Skin epidermis (tissue), 12 donors: ENCODE measurements at regions not wholly inside any gene's neighbourhood (a gene's known extent, or its start where the extent isn't known, plus 50 kb on each side); places are given as distances from the start of the nearest gene placed in this dataset.
A peak's percentile ranks its signal among the peaks of the same experiment; 100 is the strongest.
"Not testable (repeated sequence)": the region's sequence is repeated elsewhere in the genome, so short reads cannot be mapped to it uniquely, and the experiment has no call there.

ENCODE experiments used
- H3K27ac ChIP-seq, 21 experiments: fragments of 200-600 bp; sonication (generic) in 11 of 21; one replicate each; pipeline ENCODE4 v1.5.0; 2020; ENCODE audit warnings: mild to moderate bottlenecking in 3 of 21, inconsistent platforms in 2 of 21, moderate library complexity in 2 of 21
- H3K4me3 ChIP-seq, 7 experiments: fragments of 200-600 bp; sonication (generic) in 2 of 7; one replicate each; pipeline ENCODE4 v1.5.0; 2020; ENCODE audit warnings: inconsistent platforms in 2 of 7, mild to moderate bottlenecking in 2 of 7, moderate library complexity in 1 of 7

DNA sequence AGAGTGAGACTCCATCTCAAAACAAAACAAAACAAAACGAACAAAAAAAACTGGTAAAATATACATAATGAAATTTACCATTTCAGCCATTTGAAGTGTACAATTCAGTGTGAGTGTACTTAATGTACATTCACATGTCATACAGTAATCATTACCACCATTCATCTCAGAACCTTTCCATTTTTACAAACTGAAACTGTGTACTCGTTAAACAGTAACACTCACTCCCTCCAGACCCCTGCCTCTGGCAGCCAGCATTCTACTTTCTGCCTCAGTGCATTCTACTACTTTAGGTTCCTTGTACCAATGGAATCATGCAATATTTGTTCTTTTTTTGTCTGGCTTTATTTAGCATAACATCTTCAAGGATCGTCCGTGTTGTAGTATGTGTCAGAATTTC, 87.5 kb upstream of the CRYM start:
- H3K4me3 ChIP-seq, H3K27ac ChIP-seq: not testable (repeated sequence)

DNA sequence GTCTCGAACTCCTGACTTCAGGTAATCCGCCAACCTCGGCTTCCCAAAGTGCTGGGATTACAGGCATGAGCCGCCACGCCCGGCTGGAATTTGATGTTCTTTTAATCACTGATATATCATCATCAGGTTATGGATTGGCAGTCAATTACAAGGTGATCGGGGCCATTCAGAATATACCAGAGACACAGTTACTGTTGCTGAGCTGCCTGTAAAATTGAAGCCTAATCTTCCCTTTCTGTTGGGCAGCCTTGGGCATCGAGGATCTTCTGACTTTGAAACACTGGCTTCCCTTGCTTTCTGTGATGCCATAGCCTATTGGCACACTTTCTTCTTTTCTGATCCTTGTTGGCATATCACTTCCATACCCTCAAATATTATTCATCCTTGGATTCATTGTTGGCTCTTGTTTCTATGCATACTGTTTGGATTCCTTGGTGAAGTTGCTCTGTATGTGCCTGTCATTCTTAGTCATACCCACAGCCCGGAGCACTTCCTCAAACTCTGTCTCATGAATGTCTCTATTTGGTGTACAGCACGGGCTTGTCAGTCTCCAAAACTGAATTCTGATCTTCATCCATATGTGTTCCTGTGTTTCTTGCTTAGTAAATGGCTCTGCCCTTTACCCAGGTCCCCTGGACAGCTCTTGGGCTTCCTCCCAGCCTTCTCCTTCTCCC, 85.6 kb upstream of the CRYM start:
- H3K4me3 ChIP-seq = not testable (repeated sequence)
- peak overlapping the region in 13 of 21 experiments; percentile 44 to 78 (median 57) for H3K27ac ChIP-seq

DNA sequence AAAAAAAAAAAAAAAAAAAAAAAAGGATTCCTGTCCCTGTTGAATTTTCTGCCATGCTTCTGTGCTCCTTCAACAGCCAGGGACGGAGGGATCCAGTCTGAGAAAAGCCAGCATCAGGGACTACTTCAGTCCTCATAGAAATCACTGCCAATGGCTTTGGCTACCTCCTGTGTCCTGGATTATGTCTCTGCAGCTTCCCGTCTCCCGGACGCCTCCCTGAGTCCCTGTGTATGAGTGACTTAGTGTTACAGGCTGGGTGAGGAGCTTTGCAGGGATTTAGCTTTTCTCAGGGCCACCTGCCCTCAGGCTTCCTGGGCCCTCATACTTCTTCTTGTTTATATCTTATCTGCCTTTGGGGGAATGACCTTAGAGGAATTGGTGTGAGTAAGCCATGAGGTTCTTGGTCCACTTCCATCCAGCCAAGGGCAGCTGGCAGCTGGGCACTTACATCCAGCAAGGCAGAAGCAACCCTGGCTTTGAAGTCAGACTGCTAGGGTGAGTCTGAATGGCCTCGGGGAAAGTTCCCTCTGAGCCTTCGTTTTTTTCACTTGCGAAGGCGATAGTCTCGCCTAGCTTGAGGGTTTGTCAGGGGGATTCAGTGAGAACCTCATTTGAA, 83.6 kb upstream of the CRYM start:
- H3K4me3 ChIP-seq, H3K27ac ChIP-seq: not testable (repeated sequence)

DNA sequence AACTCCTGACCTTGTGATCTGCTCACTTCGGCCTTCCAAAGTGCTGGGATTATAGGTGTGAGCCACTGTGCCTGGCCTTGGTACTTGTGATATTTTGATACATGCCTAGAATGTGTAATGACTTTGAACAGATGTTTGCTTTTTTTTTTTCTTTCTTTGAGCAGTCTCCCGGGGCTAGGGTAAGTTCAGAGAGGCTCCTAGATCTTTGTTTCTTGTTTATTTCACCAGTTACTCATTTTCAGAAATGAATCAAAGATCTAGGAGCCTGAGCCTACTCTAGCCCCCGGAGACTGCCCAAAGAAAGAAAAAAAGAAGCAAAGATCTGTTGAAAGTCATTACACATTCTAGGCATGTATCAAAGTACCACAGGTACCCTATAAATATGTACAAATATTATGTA, 83.0 kb upstream of the CRYM start:
- peak overlapping the region in 2 of 21 experiments; percentile 16 to 33 for H3K27ac ChIP-seq
- not testable (repeated sequence) for H3K4me3 ChIP-seq

DNA sequence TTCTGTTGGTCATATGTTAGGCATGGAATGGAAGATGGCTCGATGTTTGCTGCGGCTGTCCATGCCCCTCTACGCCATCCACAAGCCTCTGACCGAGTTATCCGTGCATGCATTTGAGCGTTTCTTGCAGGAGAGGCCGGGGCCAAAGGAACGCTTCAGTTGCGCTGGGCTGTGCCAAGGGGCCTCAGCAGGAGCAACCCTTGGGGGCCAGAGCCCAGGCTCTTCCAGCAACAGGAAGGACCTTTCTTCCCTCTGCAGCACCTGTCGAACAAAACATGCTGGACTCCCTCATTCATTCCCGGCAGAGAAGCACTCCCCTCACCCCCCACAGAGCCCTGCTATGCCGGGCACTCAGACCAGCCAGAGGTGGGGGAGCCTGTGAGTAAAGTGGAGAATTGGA, 81.4 kb upstream of the CRYM start:
- not testable (repeated sequence) for H3K4me3 ChIP-seq
- peak overlapping the region in 1 of 21 experiments; percentile 49 for H3K27ac ChIP-seq

DNA sequence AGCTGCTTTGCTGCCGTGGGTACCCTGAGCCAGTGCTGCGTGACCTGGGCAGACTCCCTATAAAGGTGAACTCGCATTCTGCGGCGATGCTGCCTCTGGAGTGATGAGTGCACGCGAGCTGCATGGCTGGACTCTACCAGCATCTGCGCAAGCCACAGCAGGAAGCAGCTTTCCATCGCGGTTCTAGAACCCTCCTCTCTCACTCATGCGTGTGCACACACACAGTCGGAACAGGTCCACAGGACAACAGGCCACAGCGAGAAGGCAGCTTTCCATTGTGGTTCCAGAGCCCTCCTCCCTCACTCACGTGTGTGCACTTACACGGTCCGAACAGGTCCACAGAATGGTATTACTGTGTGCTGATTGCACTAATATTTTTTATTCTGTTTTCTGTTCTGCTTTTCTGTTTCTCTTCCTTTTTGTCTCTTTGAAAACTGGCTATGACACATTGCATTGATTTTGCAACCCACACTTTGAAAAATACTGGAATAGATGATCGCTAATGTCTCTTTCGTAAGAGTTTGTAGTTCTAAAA, 80.2 kb upstream of the CRYM start:
- not testable (repeated sequence) for H3K4me3 ChIP-seq
- H3K27ac ChIP-seq = peak overlapping the region in 2 of 21 experiments; percentile 35 to 59

DNA sequence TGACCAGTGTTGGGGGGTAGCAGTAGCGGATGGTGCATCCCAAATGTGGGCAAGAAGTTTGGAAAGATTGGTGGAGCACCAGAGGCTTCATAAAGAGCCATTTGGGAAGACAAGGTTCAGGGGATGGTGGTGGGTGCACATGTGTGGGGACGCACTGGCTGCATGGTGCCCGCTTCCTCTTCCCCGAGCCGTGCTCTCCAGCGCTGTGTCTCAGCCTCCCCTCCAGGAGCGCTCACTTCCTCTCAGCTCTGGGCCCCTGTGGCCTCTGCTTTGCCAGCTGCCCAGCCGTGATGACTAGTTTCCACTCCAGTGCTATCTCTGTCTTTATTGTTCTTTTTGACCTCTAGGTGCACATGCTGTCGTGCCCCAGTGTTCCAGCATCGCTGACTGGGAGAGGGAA, 78.2 kb upstream of the CRYM start:
- not testable (repeated sequence) for H3K4me3 ChIP-seq, H3K27ac ChIP-seq

DNA sequence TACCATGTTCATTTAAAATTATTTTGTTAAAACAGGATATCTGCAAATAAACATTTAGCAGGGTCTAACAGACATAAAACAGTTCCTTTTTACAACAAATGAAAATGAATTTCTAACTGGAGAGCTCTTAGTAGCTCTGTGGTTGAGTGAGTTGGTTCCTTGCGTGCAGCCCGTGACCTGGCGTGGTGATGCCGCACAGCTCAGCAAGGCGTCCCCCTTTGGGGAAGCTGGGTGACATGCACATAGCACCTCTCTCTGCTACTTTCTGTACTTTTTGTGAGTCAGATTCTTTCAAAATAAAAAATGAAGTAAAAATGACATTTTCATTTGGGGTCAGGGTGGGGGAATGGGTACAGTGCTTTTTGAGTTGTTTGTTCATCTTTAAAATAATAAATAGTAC, 73.3 kb upstream of the CRYM start:
- H3K4me3 ChIP-seq, H3K27ac ChIP-seq: not testable (repeated sequence)

DNA sequence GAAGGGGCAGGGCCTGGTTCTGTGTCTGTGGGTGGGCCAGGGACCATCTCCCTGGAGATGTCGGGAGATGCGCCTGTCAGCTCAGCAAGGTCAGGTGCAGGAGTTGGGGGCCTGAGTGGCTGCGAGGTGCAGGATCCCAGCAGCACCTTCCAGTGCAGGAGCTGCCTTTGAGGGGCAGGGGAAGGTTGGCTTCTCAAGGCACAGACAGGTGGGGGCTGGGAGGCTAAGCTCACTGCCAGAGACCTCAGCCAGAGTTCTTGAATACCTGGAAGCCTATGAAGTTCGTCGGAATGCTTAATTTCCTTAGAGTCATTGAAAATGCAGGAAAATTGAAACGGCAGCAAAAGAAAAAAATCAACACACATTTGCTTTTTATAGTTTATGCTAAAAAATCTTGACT, 72.8 kb upstream of the CRYM start:
- H3K4me3 ChIP-seq, H3K27ac ChIP-seq: not testable (repeated sequence)

DNA sequence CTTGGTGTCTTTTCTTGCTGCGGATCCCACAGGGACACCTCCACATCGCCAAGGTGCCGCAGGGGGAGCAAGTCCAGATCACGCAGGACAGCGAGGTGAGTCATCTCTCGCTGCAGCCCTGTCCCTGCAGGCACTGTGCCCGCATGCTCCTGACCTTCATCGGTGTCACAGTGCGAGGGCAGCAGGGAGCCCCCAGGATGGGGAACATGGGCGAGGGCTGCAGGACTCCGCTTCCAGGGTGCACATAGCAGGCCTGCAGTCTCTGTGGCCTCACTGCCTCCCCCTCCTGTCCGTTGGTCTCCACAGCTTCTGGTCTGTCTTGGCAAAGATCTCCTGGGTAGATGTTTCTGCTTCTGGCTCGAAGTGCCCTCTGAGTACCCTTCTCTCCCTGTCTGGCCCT, 71.2 kb upstream of the CRYM start:
- not testable (repeated sequence) for H3K27ac ChIP-seq, H3K4me3 ChIP-seq

DNA sequence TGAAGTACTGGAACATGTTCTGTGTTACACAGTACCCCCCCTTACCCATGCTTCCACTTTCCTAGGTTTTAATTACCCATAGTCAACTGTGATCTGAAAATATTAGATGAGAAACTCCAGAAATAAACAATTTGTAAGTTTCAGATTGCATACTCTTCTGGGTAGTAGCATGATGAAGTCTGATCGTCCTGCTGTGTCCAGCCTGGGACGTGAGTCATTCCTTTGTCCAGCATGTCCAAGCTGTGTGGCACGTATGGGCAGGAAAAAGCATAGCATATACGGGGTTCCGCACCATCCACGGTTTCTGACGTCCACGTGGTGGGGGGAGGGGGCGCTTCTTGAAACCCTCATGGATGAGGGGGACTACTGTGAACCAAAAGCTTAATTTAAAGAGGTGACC, 70.7 kb upstream of the CRYM start:
- H3K27ac ChIP-seq, H3K4me3 ChIP-seq: not testable (repeated sequence)

DNA sequence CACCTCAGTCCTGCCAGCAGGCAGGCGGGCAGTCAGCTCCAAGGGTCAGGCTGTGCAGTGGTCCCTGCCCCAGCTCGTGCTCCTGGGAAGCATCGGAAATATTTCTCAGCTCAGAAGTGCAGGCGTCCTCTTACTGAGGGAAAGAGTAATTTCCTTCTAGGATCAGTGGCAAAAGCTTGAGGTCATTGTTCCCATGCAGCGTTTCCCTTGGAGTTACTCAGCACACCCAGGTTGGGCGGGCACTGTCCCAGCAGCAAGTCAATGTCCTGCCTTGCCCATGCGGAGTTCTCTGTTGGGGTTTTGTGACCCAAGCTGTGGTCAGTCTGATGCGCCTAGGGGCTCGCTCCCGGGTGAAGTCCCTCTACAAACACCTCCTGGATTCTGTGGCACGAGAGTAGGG, 69.4 kb upstream of the CRYM start:
- H3K27ac ChIP-seq, H3K4me3 ChIP-seq: not testable (repeated sequence)

DNA sequence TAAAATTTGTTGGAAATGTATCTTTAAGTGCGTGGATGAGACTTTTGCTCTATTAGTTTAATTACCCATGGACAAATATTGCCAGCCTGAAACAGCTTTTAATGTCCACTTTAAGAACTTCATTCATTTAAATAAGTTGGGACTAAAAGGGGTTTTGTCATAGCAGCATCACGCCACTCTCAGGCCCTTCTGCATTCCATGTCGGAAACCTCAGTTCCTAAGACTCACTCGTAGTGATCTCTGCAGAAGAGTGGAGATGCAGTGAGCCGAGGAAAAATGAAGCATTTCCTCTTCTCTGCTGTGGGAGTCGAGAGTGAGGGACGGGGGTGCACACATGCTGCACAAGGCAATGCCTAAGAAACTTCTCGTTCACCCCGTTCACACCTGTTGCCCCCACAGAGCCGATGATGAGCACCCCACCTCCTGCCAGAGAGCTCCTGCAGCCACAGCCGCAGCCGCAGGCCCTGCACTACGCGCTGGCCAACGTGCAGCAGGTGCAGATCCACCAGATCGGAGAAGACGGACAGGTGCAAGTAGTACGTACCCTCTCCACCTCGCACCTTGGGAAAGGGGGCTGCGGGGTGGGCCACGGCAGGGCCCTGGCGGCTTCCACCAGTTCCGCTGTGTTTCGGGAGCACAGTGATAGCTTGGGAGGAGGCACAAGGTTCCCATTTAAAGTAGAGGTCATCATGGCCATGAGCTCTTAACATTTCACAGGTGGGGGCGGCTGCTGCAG, 68.8 kb upstream of the CRYM start:
- H3K4me3 ChIP-seq, H3K27ac ChIP-seq: not testable (repeated sequence)

DNA sequence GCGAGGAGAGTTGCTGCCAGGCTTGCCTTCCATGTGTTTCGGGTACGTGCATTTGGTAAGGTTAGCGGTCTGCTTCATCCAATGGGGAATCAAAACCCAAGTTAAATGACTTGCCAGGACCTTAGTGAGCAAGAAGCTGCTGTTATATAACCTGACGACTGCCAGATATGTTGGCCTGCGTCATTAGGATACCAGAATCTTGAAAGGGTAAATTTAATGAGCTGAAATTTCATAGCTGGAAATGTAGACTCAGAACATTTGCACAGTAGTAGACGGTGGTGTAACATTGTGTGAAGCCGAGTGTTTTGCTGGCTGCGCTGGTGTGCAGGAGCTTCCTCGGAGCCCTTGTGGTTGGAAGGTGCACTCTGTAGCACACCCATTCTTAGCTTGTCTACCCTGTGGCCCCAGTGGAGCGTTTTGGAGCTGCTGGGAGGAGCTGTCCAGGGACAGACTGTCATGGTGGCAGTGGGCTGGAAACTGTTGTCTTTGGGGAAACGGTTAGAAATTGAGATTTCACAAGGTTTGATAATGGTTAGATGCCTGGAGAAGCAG, 66.3 kb upstream of the CRYM start:
- not testable (repeated sequence) for H3K27ac ChIP-seq, H3K4me3 ChIP-seq

DNA sequence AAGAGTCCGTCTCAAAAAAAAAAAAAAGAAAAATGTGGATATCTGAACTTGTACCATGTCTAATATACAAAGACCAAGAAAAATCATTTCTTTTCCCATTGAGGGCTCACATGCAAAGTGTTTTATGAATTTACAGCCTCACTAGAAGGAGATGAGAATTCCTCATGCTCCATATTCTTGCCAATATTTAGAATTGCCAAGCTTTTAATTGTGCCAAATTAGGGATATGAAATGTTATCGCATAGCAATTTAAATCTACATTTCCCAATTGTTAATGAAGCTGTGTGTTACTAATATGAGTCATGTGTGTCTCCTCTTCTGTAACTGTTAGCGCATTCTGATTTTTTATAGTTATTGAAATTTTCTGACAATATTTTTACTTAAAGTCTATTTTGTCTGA, 63.0 kb upstream of the CRYM start:
- Histone ChIP-seq H3K27ac (no peak overlapping the region), H3K4me3 (no peak overlapping the region)

DNA sequence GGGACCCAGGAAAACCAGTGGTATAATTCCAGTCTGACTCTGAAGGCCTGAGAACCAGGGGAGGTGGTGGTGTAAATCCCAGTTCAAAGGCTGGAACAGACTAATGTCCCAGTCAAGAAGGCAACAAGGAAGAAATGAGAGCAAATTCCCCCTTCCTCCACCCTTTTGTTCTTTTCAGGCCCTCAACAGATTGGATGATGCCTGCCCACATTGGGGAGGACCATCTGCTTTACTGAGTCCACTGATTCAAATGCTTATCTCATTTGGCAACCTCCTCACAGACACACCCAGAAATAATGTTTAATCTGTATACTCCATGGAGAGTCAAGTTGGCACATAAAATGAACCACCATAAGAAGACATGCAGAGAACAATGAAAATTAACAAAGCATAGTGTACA, 61.9 kb upstream of the CRYM start:
- no peak overlapping the region for H3K27ac ChIP-seq

DNA sequence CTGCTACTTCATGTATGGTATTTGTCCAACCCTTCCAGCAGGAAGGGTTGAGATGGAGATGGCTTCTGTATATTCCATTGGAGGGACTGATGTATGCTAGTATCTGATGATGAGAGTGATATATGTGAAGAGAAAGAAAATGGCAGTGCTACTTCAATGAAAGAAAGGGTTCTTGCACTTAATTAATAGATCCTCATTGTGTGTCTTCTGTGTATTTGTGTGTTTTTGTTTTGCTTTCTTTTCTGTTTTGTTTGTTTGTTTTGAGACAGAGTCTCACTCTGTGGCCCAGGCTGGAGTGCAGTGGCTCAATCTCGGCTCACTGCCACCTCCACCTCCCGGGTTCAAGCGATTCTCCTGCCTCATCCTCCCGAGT, 61.2 kb upstream of the CRYM start:
- Histone ChIP-seq H3K4me3 (no peak overlapping the region), H3K27ac (no peak overlapping the region)

More for the DNA sequence above, 61.9 kb upstream of the CRYM start:
- no peak overlapping the region for H3K4me3 ChIP-seq

DNA sequence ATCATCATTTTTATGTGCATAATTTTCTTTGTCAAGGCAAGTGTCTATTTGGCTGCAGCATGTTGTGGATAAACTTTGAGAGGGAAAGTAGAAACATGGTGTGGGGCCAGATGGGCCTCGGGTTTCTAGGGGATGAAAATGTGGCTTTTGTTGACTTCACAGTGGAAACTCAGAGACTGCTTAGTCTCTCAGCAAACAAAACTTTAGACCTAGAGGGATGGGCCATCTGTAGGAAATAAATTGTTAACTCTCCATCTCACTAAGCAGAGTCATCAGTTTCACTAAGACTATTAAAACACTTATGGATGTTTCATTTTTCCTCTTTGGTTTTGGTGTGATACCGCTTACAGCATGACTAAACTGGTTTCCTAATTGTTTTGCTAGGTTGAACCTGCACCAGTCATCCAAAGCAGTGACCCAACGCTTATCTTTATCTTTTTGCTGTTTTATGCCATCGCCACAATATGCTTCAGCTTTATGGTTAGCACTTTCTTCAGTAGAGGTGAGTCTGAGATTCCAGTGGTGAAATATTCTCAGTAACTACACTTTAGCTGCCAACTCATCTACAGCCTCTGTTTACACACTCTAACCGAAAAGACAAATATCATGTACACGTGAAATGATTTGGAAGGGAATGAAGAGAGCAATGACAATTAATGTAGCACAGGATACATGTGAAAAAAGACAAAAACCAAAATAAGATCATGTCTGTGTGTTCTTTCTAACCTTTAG, 60.6 kb upstream of the CRYM start:
- Histone ChIP-seq H3K4me3 (no peak overlapping the region), H3K27ac (no peak overlapping the region)

DNA sequence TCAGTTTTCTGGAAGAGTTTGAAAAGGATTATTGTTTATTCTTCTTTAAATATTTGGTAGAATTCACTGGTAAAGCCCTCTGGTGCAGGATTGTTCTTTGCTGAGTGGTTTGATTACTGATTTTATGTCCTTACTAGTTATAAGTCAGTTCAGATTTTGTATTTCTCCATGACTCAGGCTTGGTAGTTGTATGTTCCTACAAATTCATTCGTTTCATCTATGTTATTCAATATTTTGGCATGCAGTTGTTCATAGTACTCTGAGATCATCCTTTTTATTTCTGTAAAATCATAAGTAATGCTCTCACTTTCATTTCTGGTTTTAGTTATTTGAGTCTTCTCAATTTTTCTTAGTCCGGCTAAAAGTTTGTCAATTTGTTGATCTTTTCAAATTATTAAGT, 58.1 kb upstream of the CRYM start:
- H3K4me3 ChIP-seq = no peak overlapping the region
- no peak overlapping the region for H3K27ac ChIP-seq
